ENCODE measurements at regions not wholly inside any gene's neighbourhood (a gene's known extent, or its start where the extent isn't known, plus 50 kb on each side); places are given as distances from the start of the nearest gene placed in this dataset.
"Not testable (repeated sequence)": the region's sequence is repeated elsewhere in the genome, so short reads cannot be mapped to it uniquely, and the experiment has no call there.

- no peak for DNase-seq
Observed at GRCh38 chr12:9406564-9407424, 198.6 kb upstream of the PZP start.

- DNase-seq: no peak
Observed at GRCh38 chr12:9405886-9406563, 197.8 kb upstream of the PZP start.

DNA sequence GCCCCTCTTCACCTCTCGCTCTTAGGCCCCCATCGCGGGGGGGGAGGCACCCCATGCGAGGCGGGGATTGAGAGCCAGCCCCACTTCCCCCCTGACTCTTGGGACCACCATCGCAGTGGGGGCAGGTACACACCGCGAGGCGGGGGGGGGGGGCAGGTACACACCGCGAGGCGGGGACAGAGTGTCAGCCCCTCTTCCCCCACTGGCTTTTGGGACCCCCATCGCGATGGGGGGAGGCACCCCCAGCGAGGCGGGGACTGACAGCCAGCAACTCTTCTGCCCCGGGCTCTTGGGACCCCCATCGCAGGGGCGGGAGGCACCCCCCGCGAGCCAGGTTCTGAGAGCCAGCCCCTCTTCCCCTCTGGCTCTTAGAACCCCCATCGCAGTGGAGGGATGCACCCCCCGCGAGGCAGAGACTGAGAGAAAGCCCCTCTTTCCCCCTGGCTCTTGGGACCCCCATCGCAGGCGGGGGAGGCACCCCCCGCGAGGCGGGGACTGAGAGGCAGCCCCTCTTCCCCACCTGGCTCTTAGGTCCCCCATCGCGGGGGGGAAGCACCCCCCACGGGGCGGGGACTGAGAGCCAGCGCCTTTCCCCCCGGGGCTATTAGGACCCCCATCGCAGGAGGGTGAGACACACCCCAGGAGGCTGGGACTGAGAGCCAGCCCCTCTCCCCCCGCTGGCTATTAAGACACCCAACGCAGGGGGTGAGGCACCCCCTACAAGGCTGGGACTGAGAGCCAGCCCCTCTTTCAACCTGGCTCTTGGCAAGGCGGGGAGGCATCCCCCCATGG, 196.5 kb upstream of the PZP start:
- DNase-seq: no peak

- DNase-seq: no peak
Observed at GRCh38 chr12:9404031-9404430, 195.8 kb upstream of the PZP start.

- DNase-seq: not testable (repeated sequence)
Observed at GRCh38 chr12:9402432-9403040, 194.3 kb upstream of the PZP start.

GRCh38 chr12:9396367-9396766, 188.2 kb upstream of the PZP start:
- DNase-seq: not testable (repeated sequence)

DNA sequence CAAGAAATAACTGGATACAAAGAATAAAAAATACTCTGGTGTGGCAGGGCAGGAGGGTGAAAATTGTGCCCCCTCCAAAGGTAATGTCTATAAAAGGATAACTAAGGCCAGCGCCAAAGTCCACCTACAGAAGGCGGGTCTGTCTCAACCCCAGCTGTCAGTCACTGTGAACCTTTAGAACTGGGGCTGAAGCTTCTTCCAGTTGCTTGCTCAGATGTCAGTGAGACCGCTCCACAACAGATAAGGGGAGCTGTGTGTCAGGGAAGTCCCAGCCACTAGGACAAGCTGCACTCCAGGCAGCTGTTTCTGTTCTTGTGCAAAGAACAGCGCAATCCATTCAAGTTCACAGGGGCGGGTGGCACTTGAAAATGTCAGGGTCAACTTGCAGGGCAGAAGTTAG, 187.0 kb upstream of the PZP start:
- DNase-seq: not testable (repeated sequence)

DNA sequence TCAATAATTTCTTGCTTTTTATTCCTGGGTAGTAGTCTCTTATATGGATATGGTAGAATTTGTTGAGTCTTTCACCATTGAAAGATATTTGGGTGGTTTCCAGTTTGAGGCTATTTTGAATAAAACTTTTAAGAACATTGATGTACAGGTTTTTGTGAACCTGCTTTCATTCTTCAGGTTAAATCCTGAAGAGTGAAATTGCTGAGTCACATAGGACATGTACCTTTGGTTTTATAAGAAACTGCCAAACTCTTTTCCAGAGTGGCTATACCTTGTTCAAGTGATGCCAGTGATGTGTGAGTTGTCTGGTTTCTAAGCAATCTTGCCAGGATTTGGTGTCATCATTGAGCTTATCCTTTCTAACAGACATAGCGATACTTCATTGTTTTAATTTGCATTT, 184.6 kb upstream of the PZP start:
- DNase-seq: no peak

- peak in 1 of 2 experiments; percentile 20 for DNase-seq
Observed at GRCh38 chr12:9391815-9392214, 183.6 kb upstream of the PZP start.

- DNase-seq: no peak
Observed at GRCh38 chr12:9390761-9391160, 182.6 kb upstream of the PZP start.

GRCh38 chr12:9389796-9390195, 181.6 kb upstream of the PZP start:
- DNase-seq: no peak

GRCh38 chr12:9388379-9388778, 180.2 kb upstream of the PZP start:
- DNase-seq: no peak

GRCh38 chr12:9387450-9387849, 179.3 kb upstream of the PZP start:
- DNase-seq: no peak

DNA sequence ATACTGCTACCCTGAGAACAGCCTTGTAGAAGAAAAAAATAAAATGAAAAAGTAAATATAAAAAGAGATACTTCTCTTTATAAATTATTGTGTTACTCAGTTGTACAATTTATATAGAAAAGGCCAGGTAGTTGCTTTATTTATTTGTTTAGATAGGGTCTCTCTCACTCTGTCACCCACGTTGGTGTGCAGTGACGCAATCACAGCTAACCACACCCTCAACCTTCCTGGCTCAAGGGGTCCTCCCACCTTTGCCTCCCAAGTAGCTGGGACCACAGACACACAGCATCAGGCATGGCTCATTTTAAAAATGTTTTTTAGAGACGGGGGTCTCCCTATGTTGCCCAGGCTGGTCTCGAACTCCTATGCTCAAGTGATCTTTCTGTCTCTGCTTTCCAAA, 175.4 kb upstream of the PZP start:
- no peak for DNase-seq

GRCh38 chr12:9381619-9382018, 173.4 kb upstream of the PZP start:
- DNase-seq: no peak

- DNase-seq: no peak
Observed at GRCh38 chr12:9380650-9381049, 172.5 kb upstream of the PZP start.

DNA sequence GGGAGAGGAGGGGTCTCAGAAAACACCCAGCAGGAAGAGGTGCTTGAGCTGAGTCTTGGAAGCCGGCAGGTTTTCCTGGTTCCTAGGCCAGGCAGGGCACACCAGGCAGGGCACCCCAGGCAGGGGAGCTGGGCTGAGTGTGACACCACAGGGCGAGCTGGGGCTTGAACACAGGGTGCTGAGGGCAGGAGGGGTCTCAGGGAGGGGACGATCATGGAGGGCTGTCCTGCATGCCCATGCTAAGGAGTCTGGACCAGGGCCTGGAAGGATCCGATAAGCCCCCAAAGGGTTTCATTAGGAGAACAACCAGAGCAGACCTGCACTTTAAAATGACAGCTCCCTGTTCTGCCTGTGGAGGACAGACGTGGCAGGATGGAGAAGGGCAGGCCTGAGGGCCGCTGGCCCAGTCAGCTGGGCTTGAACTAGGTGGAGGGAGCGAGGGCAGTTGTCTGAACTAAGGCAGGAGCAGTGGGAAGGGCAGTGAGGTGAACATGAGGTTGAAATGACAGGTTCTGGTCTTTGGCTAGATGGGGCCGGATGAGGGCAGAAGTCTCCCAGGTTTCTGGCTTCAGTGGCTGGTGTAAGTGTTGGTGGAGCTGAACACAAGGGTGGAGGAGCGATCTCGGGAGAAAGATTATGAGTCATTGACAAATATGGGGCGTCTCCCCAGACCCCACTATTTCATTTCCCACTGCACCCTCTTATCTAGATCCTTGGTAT, 171.0 kb upstream of the PZP start:
- DNase-seq: no peak

- DNase-seq: no peak
Observed at GRCh38 chr12:9378430-9378835, 170.2 kb upstream of the PZP start.

GRCh38 chr12:9372202-9372601, 164.0 kb upstream of the PZP start:
- no peak for DNase-seq

GRCh38 chr12:9367828-9368227, 159.6 kb upstream of the PZP start:
- no peak for DNase-seq

DNA sequence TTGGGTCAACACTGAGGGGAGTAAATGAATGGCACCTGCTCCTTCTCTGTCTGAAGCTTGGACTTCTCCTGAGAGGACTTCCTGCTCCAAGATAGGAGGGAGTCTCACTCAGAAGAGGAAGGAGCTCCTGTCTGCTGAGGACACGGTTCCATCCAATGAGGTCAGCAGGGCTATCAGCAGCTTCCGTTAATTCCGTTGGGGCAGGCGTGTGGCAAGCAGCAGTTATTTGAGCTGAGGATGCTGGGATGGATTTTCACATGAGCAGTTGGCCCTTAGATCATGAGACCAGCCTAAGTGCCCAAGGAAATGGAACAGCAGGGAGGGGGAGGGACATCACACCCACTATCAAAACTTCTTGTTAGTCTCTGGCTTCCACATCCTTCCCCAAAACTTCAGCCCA, 159.0 kb upstream of the PZP start:
- DNase-seq: no peak

DNA sequence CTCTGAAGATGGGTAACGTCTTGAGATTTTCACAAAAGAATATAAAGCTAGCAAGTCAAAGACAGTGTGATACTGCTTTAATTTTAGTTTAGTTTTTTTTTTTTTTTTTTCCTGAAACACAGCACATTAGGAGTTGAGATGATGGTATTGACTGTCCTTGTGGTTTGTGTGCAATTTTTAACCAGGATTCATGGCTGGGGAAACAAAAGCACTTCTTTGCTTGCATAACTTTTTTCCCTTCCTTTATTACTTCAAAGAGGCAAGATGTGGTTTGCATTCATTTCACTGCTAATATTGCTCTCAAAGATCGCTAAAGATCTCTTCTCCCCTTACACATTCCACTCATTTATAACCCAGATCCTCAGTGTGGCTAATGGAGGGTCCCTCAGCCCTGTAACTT, 157.1 kb upstream of the PZP start:
- no peak for DNase-seq
